Right lobe of liver (tissue), 6 donors: ENCODE measurements at regions not wholly inside any gene's neighbourhood (a gene's known extent, or its start where the extent isn't known, plus 50 kb on each side); places are given as distances from the start of the nearest gene placed in this dataset.

Source experiments
- ATAC-seq, 4 donors: fragments of 200-7000 bp; cut with Tn5 transposase; one replicate each; pipeline ENCODE4 v1.9.1; 2020; ENCODE audit warnings: mild to moderate bottlenecking in 4 of 4, moderate library complexity in 4 of 4
- DNase-seq, 3 donors: peaks; one replicate each; pipeline ENCODE4 v3.0.0-alpha.2; 2020
- H3K27ac ChIP-seq, 3 donors: fragments of 200-600 bp; one replicate each; pipeline ENCODE4 v1.8.0; 2022
- H3K27me3 ChIP-seq, 2 donors: fragments of 200-600 bp; one replicate each; pipeline ENCODE4 v1.8.0; 2022
- H3K36me3 ChIP-seq, 4 donors: fragments of 200-600 bp; sonication (generic) in 1 of 4; one replicate each; pipeline versions ENCODE4 v1.5.1 to v1.8.0; 2017 to 2022; ENCODE audit warnings: control low read depth in 1 of 4
- H3K4me1 ChIP-seq, 4 donors: fragments of 200-600 bp; sonication (generic) in 1 of 4; one replicate each; pipeline versions ENCODE4 v1.5.1 to v1.8.0; 2017 to 2022; ENCODE audit warnings: control low read depth in 1 of 4
- H3K4me3 ChIP-seq, 3 donors: fragments of 200-600 bp; one replicate each; pipeline ENCODE4 v1.8.0; 2022
- H3K9me3 ChIP-seq, 4 donors: fragments of 200-600 bp; sonication (generic) in 1 of 4; one replicate each; pipeline versions ENCODE4 v1.5.1 to v1.8.0; 2017 to 2022; ENCODE audit warnings: control low read depth in 1 of 4
- CTCF ChIP-seq, 4 donors: fragments of 200-600 bp in 3 of 4; fragments of 450-650 bp in 1 of 4; IDR thresholded peaks; one replicate each; pipeline versions ENCODE4 v1.5.1 to v1.8.0; 2016 to 2022; ENCODE audit warnings: antibody characterized with exemption in 4 of 4, mild to moderate bottlenecking in 2 of 4
- POLR2A ChIP-seq: fragments of 450-650 bp; IDR thresholded peaks from one replicate; pipeline ENCODE4 v1.6.1; 2017; ENCODE audit warnings: antibody characterized with exemption, mild to moderate bottlenecking
- WGBS: methylation state at CpG from one replicate; pipeline ENCODE4 v1.1.6; 2018; ENCODE audit warnings: low coverage, low lambda C conversion rate; ENCODE audit not compliant: insufficient coverage; ENCODE audit errors: missing lambda C conversion rate; 5-methylcytosine and 5-hydroxymethylcytosine counted together
- intact Hi-C, 2 donors: fragments of 100-400 bp; cut with DNase I; formaldehyde crosslinking; loops; one replicate each; pipeline versions ENCODE4 v1.11.2 to v1.14.1; 2022
- donor health status: DM: no; HTN: yes; CAD: no.
- donor health status: DM: no; HTN: no; CAD: no.
- donor health status: DM: no; HTN: no; CAD: no.
- donor health status: DM: no; HTN: yes; CAD: no.
- donor health status: DM: no; HTN: yes; CAD: no.

DNA sequence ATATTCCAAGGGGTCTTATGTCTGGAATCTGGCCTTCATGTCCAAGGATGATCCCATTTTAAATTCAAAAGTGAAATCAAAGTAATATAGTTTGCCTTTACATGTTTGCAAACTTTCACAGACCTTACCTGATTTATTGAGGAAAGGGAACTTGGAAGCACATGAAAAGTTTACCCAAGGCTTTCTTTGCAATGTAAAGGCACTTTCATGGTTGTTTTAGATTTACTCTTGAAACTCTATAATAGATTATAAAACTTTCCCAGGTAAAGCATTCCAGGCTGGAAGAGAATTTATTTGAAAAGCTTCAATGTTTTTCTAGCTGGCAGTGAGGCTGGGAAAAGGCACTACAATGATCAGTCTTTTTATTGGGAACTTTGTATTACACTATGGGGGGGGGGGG lies 842.8 kb upstream of the DIAPH2 start:
- H3K36me3 ChIP-seq: no peaks in the 10 kb centered on the region
- no peaks in the 10 kb centered on the region for H3K27me3 ChIP-seq
- H3K4me1 ChIP-seq: no peaks in the 10 kb centered on the region
- TF ChIP-seq CTCF (IDR thresholded peaks at IDR 0.05): no peak
- TF ChIP-seq POLR2A: no peak
- intact Hi-C loops: no loop called here
- H3K27ac ChIP-seq: no peak overlapping the region
- DNase-seq (no peak), ATAC-seq (no peak)
- H3K4me3 ChIP-seq: no peak overlapping the region
- no peaks in the 10 kb centered on the region for H3K9me3 ChIP-seq

GRCh38 chrX:95860127-95860526 lies 824.5 kb upstream of the DIAPH2 start:
- Histone ChIP-seq H3K4me3 (no peak overlapping the region), H3K27ac (no peak overlapping the region), H3K27me3 (peaks cover 0 to 4% of the 10 kb centered on the region in 2 donors), H3K36me3 (no peaks in the 10 kb centered on the region), H3K9me3 (no peaks in the 10 kb centered on the region), H3K4me1 (no peaks in the 10 kb centered on the region)
- no peak for DNase-seq
- intact Hi-C loops: no loop called here
- WGBS: 65% methylated on average over 1 of the region's 1 CpG
- ATAC-seq: no peak
- TF ChIP-seq POLR2A (no peak), CTCF (IDR thresholded peaks at IDR 0.05) (no peak)

DNA sequence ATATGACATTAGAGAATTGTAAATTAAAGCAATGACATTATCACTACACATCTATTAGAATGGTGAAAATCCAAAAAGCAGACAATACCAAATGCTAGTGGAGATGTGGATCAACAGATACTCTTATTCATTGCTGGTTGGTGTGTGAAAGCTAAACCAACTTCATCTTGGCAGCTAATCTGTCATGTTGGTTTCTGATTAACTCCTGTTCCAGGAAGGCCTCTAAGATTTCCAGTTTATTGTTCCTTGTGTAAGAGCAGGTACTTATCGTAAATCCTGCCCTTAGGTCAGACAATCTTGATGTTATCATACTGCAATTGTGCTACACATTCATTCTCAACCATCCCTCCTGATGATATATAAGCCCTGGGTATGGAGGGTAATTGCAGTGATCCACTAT lies 809.0 kb upstream of the DIAPH2 start:
- TF ChIP-seq POLR2A (no peak), CTCF (IDR thresholded peaks at IDR 0.05) (no peak)
- H3K36me3 ChIP-seq: no peaks in the 10 kb centered on the region
- H3K9me3 ChIP-seq: no peaks in the 10 kb centered on the region
- H3K4me3 ChIP-seq: no peak overlapping the region
- 13% methylated on average over 1 of the region's 1 CpG for WGBS
- no peak for DNase-seq
- no peaks in the 10 kb centered on the region for H3K4me1 ChIP-seq
- H3K27ac ChIP-seq: no peak overlapping the region
- no peaks in the 10 kb centered on the region for H3K27me3 ChIP-seq
- peak in 3 of 4 donors; percentile 57 to 90 (median 88) for ATAC-seq
- intact Hi-C loops: no loop called here

DNA sequence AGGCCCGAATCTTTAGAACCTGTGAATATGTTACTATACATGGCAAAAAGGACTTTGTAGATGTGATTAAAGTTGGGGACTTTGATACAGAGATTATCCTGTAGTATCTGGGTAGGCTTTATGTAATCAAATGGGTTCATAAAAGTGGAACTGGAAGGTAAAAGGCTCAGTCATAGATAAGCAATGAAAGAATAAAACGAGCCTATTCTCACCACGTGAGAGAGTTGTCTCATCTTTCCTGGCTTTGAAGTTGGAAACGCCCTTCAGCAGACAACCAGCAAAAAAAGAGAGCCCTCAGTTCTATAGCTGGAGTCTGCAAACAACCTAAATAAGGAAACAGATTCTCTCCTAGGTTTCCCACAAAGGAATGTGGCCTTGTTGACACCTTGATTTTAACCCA lies 805.8 kb upstream of the DIAPH2 start:
- no peaks in the 10 kb centered on the region for H3K36me3 ChIP-seq
- no peaks in the 10 kb centered on the region for H3K9me3 ChIP-seq
- 38% methylated on average over 4 of the region's 4 CpGs for WGBS
- intact Hi-C loops: no loop called here
- H3K4me3 ChIP-seq: no peak overlapping the region
- TF ChIP-seq CTCF (IDR thresholded peaks at IDR 0.05): no peak
- TF ChIP-seq POLR2A: no peak
- no peak for DNase-seq
- ATAC-seq: no peak
- H3K4me1 ChIP-seq: no peaks in the 10 kb centered on the region
- H3K27ac ChIP-seq: no peak overlapping the region
- peaks cover 0 to 11% of the 10 kb centered on the region in 2 donors for H3K27me3 ChIP-seq

- Histone ChIP-seq H3K27ac (peak overlapping the region in 1 of 3 donors; percentile 10), H3K9me3 (no peaks in the 10 kb centered on the region), H3K4me1 (no peaks in the 10 kb centered on the region), H3K27me3 (peaks cover 0 to 11% of the 10 kb centered on the region in 2 donors), H3K4me3 (no peak overlapping the region), H3K36me3 (no peaks in the 10 kb centered on the region)
- WGBS: 32% methylated on average over 2 of the region's 2 CpGs
- no peak for TF ChIP-seq CTCF (IDR thresholded peaks at IDR 0.05)
- TF ChIP-seq POLR2A: no peak
- intact Hi-C loops: no loop called here
- ATAC-seq: peak; percentile 46 to 83 (median 70)
- DNase-seq: peak in 1 of 3 donors; percentile 36
Measured at GRCh38 chrX:95884186-95884585, 800.5 kb upstream of the DIAPH2 start.
